DMS153 treated with DMSO at 0.1 percent for 48 hours (cell line): ENCODE measurements at regions not wholly inside any gene's neighbourhood (a gene's known extent, or its start where the extent isn't known, plus 50 kb on each side); places are given as distances from the start of the nearest gene placed in this dataset.
"Not testable (repeated sequence)": the region's sequence is repeated elsewhere in the genome, so short reads cannot be mapped to it uniquely, and the experiment has no call there.

Source experiments
- DNase-seq: peaks from one replicate; lab custom pipeline; 2025; ENCODE audit not compliant: unreplicated experiment; lab: John Stamatoyannopoulos, UW

DNA sequence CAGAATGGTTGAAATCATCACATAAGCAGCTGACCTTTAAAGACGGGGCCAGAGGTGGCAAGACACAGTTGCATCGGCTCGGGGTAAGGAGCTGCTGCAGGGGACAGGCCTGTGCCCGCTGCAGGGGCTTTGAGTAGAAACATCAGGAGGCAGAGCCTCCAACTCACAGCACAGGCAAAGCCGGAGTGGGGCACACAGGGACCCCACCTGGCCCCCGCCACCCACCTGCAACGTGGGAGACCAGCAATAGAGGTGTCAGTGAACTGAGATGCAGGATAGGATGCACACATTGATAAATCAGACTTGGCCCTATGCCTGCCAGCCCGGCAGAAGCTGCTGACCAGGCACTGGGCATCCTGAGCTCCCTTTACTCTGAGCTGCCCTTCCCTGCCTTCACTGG lies 257.2 kb downstream of the NPHP4 start:
- no peak for DNase-seq

DNA sequence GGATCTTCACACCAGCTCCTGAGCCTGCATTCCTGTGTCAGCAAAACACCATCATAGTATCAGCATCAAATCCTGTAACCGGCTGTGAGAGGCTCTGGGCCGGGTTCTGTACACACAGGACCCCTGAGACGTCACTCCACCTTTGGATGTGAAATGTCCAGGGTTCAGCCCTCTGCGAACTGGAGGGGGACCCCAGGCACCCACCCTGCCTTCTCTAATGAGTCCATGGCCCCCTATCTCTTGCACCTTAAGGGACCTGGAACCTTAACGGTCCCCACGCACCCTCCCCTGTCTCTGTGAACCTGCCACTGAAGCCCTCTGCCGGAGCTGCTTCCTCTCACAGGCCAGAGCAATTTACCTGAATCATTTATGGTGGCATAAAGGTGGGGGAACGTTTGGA lies 257.8 kb downstream of the NPHP4 start:
- DNase-seq = no peak

DNA sequence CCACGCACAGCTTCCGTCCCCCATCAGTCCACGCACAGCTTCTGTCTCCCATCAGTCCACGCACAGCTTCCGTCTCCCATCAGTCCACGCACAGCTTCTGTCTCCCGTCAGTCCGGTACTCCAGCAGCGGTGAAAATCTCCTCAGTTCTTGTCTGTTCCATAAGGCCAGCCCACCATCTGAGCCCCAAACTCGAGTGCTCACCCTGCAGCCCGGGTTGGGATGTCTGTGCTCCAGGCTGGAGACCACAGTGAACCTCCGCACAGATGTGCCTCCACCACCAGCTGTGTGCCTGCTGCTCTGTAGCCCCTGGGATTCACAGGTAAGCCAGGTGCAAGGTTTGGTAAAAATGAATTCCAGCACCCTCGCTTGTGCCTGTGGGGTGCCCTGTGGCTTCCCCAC lies 258.6 kb downstream of the NPHP4 start:
- no peak for DNase-seq

DNA sequence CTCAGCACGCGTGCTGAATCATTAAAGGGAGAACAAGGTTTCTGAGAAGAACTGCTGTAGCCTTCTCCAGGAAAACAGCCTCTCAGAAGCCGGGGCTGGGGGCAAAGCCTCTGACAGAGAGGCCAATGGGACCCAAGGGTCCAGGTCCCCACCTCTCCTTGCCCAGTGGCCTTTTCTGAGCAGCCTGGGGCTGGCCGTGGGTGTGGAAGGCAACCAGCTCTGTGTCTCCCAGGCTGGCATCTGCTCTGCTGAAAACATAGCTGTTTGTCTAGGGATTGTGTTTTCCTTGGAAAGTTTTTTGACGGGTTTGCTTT lies 261.2 kb downstream of the NPHP4 start:
- DNase-seq = no peak

DNA sequence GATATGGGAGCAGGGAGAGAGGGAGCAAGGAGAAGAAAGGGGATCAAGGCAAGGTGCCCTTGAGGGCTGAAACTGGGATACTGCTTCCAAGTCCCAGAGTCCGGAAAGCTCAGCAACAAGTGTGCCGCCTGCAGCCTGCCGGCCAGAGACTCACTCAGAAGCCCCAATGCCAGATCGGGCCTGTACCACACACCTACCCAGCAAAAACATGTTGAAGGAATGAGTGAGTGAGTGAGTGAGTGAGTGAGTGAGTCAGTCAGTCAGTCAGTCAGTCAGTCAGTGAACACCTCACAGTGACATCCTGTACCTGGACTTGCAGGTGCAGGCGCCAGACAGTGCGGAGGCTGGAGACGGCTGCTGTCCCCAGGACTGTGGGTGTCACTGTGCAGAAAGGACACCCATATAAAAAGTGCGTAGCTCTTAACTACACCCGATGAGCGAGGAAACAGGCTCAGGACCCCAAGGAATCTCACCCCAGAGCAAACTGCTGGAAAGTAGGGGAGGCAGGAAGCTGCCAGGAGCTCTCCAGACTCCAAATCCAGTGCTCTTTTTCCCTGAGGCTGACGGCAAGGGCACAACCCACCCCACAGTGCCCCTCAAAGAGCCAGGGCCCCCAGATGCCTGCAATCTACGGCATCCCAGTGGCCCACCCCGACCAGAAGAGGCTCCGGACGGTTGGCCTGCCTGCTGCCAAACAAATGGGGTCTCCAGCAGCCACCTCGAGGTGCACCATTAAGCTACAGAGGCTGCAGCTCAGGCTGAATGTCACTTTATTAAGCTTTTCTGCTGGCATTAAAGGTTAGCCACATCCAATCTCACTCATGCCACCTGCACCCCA lies 261.7 kb downstream of the NPHP4 start:
- no peak for DNase-seq

DNA sequence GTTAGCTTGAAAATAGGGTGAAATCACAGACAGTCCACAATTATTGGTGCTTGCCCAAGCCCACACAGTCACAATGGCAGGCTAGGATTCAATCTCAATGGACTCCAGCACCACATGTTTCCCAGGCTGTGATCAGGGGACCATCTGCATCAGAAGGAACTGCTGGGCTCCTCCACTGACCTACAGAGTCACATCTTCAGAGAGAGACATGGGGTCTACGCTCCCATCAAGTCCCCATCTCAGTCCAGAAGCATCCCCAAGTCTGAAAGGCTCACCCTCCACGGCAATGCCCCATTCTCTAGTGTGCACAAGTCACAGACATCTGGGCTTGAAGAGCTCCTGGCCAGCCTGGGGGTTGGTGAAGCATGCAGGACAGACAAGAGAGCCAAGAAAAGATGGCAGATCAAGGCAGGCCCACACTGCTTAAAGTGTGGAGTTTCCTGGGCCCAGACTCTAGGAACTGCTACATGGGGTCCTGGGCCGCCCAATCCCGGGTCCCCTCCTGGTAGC lies 262.5 kb downstream of the NPHP4 start:
- no peak for DNase-seq

DNA sequence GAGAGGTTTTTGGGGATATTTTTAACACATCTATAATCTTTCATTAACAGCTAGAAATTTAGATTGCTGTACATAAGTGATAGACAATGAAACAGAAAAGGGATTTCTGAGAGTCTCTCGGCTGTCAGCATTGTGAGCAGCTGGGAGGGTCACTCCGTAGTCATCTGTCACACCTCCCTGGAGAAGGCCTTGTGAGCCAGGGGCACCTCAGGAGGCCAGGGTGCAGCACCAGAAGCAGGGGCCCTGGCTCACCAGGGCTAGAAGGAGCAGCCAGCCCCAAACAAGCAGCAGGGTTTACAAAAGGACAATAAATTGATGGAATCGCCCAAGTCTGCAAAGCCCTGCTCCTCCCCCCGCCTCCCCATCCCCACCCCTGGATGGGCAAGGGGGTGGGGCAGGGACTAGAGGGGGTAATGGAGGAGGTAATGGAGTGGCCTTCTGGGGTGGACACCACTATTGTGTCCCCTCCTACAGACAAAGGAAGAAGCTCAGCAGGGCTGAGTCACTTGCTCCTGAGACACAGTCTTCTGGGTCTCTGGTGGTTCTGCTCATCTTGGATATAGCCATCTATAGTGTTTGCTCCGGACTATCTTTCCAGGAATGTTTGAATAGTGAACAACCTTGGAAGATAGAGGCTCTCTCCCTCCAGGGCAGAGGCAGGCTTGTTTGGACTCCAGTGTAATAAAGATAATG lies 263.4 kb downstream of the NPHP4 start:
- no peak for DNase-seq

DNA sequence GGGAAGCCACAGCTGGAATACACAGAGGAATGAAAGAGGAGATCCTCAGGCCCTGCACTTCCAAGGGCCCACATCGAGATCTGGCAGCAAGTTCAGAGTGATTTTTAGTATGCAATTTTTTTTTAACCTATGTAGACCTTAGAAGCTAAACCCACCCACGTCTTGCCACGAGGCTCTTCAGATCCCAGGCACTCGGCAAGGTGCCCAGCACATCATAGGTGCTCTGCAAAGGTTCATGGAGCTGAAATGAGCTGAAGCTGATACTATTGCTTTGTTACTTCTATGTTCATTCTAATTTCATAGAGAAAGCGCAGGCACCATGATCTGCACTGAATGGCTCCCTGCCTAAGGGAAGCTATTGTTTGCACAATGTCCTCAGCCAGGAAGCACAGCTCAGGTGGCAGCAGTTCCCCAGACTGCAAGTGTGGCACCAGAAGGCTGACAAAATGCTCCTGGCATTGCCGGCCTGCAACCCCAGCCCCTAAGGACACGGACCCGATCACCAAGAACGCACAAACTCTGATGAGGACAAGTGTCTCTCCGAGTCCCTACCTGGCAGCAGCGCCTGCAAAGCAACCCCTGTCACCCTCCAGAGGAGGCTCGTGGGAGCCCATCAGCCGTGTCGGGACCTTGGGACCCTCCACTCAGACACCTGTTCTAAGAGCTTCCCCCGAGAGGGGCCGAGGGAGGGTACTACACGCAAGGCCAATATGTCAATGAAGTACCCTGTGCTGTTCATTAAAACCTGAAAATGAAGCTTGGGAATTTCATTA lies 264.2 kb downstream of the NPHP4 start:
- peak; percentile 38 for DNase-seq

DNA sequence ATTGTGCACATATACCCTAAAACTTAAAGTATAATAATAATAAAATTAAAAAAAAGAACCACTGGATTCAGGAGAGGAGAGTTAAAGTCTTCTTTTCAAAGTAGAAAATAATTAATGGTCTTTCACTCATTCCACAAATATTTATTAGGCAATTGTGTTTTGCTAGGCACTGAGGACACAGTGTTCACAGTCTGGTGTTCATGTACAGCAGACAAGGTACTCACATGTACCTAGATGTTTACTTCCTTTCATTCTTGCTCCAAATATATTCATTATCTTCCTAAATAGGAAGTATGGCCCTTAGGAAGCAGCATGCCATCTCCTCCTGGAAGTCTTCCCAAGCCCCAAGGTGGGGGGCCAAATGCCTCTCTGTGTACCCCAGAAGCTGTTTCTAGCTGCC lies 265.0 kb downstream of the NPHP4 start:
- no peak for DNase-seq

DNA sequence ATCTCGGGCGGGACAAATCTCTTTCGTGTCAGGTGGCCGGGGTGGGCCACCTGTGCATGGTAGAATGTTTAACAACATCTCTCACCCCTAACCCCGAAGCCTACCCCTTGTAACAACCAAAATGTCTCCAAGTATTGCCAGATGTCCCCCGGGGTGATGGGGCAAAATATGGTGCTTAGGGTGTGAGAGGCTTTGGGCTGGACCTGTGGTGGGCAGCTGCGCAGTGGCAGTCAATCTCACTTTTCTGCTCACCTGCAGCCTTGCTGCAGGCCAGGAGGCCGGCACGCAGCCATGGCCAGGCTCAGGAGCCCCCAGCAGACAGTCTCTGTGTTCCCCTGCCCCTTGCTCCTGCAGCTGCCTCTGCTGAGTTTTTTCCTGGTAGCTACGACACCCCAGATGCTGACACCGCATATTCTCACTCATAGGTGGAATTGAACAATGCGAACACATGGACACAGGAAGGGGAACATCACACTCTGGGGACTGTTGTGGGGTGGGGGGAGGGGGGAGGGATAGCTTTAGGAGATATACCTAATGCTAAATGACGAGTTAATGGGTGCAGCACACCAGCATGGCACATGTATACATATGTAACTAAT lies 265.5 kb downstream of the NPHP4 start:
- DNase-seq = not testable (repeated sequence)

DNA sequence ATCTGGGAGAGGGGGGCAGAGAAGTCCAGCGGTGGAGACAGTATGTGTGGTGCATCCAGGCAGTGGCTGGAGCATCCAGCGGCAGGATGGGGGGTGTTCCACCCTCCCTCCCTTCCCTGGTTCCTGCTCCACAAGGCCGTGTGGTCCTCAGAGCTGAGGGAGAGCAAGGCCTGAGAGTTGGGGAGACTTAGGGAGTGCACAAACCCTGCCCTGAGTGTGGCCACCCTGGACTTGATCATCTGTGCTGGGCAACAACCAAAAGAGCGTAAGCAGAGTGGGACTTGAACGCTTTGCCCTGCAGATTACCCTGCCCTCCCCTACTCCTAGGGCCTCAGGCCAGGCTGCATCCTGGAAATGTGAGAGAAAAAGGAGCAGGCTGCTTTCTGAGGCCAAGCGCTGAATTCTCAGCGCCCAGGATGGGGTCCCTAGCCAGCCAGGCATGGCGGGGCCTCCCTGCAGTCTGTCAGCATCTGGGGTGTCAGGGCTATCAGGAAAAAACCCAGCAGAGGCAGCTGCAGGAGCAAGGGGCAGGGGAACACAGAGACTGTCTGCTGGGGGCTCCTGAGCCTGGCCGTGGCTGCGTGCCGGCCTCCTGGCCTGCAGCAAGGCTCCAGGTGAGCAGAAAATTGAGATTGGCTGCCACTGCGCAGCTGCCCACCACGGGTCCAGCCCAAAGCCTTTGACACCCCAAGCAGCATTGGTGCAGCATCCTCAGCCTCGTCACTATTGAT lies 266.2 kb downstream of the NPHP4 start:
- no peak for DNase-seq

DNA sequence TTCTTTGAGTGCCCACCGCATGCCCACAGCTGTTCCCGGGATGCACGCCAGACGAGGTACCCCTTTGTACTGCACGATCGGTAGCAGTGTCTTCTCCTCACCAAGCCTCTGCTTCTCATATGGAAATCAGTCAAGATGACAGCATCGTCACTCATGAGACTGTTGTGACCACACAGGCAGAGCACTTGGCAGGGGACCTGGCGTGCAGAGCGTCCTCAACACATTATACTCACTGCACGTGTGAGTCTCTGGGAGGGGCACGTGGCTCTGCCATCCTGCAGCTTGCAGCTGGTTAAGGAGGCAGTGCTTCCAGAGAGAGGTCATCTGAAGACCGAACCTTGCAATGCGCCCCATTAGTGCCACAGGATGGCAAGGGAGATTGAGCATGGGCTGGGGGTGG lies 266.8 kb downstream of the NPHP4 start:
- DNase-seq = no peak

DNA sequence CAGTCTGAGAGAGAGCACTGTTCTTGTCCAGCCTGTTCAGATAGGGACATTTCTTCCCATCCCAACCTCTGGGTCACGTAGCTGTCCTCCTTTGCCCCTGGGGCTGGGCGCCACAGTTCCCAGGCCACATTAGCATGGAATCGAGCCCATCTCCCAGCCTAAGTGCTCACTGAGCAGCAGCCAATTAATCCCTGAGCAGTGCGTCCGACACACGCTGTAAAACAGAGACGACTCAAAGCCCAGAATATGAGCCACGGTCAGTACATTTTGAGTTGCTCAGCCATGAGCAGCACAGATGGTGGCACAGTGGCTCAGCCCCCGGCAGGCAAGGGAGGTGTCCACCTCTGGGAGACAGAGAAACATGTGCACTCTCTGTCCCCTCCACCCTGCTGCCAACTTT lies 267.4 kb downstream of the NPHP4 start:
- DNase-seq = no peak

DNA sequence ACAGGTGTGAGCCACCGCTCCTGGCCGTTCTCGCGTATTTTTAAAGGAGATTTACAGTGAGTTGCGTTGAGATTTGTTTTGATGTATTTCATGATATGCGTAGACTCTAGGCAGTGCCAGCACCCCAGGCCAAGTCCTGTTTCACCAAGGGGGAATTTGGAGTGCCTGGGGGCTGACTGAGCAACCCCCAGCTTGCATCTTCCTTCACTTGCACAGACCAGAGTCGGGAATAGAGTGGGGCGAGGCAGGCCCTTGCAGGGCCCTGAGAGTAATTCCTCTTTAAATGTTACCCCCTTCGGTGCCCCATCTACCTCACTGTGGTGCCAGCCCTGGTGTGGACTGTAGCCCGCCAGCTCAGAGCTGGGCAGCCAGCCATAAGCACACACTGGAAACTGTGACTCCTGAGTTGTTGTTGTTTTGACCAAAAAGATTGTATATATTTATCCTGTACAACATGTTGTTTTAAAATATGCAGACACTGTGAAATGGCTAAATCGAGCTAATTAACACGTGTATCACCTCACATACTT lies 269.5 kb downstream of the NPHP4 start:
- DNase-seq = no peak

DNA sequence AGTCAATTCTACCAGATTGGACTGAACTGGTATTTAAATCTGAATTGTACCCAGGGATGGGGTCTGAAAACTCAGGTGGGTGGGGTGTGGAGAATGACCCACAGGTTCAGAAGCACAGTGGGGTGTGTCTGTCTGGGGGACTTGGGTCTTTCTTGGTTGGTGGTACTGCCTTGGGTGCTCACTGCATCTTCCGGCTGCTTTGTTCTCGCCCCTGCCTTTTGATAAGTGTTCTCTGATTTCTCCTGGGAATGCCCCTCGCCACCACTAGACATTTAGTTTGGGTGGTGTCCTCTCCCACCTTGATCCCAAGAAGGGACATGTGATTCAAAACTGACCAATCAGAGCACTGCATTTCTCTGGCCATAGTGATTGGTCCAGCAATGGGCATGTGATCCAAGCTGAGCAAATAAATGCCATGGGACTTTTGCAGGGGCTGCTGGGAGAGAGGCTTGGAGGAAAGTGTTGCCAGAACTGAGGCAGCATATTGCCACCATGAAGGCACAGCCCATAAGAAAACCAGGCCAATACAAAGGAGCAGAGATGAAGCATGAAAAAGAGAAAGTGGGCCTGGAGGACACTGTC lies 270.5 kb downstream of the NPHP4 start:
- no peak for DNase-seq

DNA sequence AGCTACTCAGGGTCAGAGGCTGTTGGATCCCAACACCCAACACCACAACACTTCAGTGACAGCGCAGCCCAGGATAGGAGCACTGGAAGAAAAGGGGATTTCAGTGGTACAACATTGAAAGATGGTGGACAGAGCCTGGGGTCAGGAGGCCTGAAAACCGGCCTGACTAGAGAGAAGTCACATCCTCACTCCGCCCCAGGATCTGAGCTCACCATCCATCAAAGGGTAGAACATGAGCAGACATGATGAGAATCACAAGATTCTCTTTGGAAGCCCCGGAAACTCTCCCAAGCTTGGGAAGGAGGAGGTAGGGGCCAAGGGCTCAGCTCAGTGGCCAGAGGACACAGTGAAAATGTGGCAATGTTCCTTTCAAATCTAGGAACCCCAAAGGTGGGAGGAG lies 271.3 kb downstream of the NPHP4 start:
- no peak for DNase-seq

DNA sequence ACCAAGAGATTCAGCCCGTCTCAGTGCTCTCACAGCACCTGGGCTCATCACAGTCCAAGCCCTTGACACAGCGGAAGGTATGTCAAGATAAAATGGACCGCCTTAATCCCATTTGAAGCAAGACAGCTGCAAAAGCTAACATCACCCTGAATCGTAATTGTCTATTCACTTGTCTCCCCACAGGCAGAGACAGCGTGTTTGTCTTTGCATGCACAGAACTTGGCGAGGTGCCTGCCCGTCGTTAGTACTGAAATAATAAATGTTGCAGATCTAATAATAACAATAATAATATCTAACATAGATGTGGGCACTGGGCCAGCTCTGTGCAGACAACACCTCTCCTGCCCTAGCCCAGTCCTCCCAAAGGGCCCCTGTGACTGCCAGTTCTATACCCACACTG lies 271.7 kb downstream of the NPHP4 start:
- DNase-seq = peak; percentile 17

DNA sequence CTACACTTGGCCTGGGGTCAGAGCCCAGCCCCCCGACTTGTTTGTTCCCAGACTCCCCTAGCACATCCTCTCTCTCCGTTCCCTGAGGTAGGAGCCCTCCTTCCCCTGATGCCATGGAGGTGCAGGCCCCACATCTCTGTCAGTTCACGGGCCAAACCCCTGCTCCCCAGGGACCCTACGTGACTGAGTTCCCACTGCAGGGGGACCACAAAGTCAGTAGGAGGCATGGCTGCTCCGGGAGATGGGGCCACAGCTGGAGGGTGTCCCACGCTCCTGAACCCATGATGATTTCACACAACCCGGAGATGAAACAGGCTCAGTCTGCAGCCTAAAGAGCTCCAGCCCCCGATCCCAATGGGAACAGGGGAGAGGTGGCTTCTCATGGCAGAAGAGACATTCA lies 272.2 kb downstream of the NPHP4 start:
- no peak for DNase-seq

DNA sequence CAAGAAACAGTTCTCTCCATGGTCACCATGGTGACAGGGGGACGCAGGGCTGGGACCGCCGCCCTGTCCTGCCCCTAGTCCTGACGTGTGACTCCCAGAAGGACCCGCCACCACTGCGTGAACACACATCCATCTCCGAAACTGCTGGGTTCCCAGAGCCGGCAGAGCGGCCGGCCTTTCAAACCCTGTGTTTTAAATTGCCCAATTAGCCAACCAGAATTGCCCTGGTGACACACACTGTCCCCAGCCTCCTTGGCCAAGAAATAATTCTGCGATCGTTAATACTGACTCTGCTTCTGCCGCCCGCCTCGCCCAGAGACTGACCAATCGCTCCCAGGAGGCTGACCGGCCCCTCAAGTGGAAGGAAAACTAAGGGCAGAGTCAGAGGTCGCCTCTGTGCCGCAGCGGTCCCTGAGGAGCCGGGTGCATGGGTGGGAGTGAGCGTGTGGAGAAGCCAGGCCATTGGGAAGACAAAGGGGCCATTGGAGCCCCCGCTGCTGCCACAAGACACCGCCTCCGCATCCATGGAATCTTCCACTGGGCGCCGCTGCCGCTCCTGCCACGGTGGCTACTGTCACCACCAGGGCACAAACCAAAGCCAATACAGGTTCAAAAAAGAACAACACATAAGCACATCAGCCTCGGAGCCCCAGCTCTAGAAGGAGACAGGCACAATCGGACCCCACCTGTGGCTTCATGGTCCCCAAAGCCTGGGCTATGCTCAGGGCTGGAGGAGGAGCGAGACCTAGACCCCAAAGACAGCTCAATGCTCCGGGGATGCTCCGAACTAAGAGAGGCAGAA lies 273.2 kb downstream of the NPHP4 start:
- no peak for DNase-seq
